AG04449 (cell line): ENCODE measurements at regions not wholly inside any gene's neighbourhood (a gene's known extent, or its start where the extent isn't known, plus 50 kb on each side); places are given as distances from the start of the nearest gene placed in this dataset.

ENCODE experiments used
- CTCF ChIA-PET: fragments of 350-600 bp; formaldehyde crosslinking; extraction: SDS; loops from one replicate; lab custom pipeline; 2021; ENCODE audit warnings: antibody characterized with exemption; lab: Yijun Ruan, JAX
- POLR2A ChIA-PET: fragments of 400-600, 350-600 bp; formaldehyde crosslinking; extraction: SDS; loops from one replicate; lab custom pipeline; 2020; ENCODE audit warnings: antibody characterized with exemption, inconsistent platforms; lab: Yijun Ruan, JAX
- DNase-seq: peaks from one replicate; pipeline ENCODE4 v3.0.0-alpha.2; 2010; ENCODE audit warnings: low read depth, low spot score
- H3K4me3 ChIP-seq: 2 replicates; pipeline ENCODE4 v1.5.1; 2011; ENCODE audit warnings: low read depth, mild to moderate bottlenecking, control low read depth, low read length
- CTCF ChIP-seq: IDR thresholded peaks from one replicate; pipeline ENCODE4 v1.5.1; 2011; ENCODE audit warnings: mild to moderate bottlenecking, moderate library complexity, low read length, control low read depth, inconsistent platforms; ENCODE audit not compliant: insufficient read depth; ENCODE audit errors: missing control alignments

GRCh38 chr7:19972876-19973275 lies 199.5 kb upstream of the TMEM196 start:
- no peak for TF ChIP-seq CTCF
- POLR2A ChIA-PET = no interaction called here
- DNase-seq = no peak
- H3K4me3 ChIP-seq = no peak overlapping the region
- CTCF ChIA-PET = interaction anchor here (1.1 kb wide), 1 partner anchor 259 kb away, joined by 5 read pairs; no protein-coding TSS in a partner anchor

- H3K4me3 ChIP-seq = no peak overlapping the region
- no peak for DNase-seq
- TF ChIP-seq CTCF = no peak
- ChIA-PET POLR2A (no interaction called here), CTCF (interaction anchor here (1.1 to 1.7 kb wide), 2 partner anchors 37 to 339 kb away, joined by 3 to 5 read pairs; no protein-coding TSS in a partner anchor)
These were observed 198.5 kb upstream of the TMEM196 start for GRCh38 chr7:19971956-19972355.

- POLR2A ChIA-PET = no interaction called here
- CTCF ChIA-PET = interaction anchor here (1.0 to 1.7 kb wide), 4 partner anchors 11 to 341 kb away, joined by 3 to 5 read pairs (median 3); no protein-coding TSS in a partner anchor
- no peak for DNase-seq
These were observed 197.1 kb upstream of the TMEM196 start for GRCh38 chr7:19970514-19970913.

GRCh38 chr7:19969859-19970493 lies 196.6 kb upstream of the TMEM196 start:
- CTCF ChIA-PET = interaction anchor here (1.0 to 1.7 kb wide), 4 partner anchors 11 to 341 kb away, joined by 3 to 5 read pairs (median 3); no protein-coding TSS in a partner anchor
- DNase-seq = no peak
- TF ChIP-seq CTCF = no peak

More at GRCh38 chr7:19970514-19970913, 197.1 kb upstream of the TMEM196 start:
- no peak for TF ChIP-seq CTCF
- H3K4me3 ChIP-seq = no peak overlapping the region

GRCh38 chr7:19964246-19964645 lies 190.8 kb upstream of the TMEM196 start:
- CTCF ChIA-PET = interaction anchor here (0.6 kb wide), 1 partner anchor 18 kb away, joined by 3 read pairs; no protein-coding TSS in a partner anchor
- POLR2A ChIA-PET = no interaction called here
- no peak overlapping the region for H3K4me3 ChIP-seq
- no peak for TF ChIP-seq CTCF
- DNase-seq = no peak

More at GRCh38 chr7:19969859-19970493, 196.6 kb upstream of the TMEM196 start:
- no peak overlapping the region for H3K4me3 ChIP-seq
- POLR2A ChIA-PET = no interaction called here

- DNase-seq = no peak
- ChIA-PET CTCF (interaction anchor here (0.6 kb wide), 1 partner anchor 18 kb away, joined by 3 read pairs; no protein-coding TSS in a partner anchor), POLR2A (no interaction called here)
- TF ChIP-seq CTCF = no peak
- H3K4me3 ChIP-seq = no peak overlapping the region
These were observed 190.3 kb upstream of the TMEM196 start for GRCh38 chr7:19963695-19964094.
